Daoy (cell line): ENCODE measurements at regions not wholly inside any gene's neighbourhood (a gene's known extent, or its start where the extent isn't known, plus 50 kb on each side); places are given as distances from the start of the nearest gene placed in this dataset.
"Not testable (repeated sequence)": the region's sequence is repeated elsewhere in the genome, so short reads cannot be mapped to it uniquely, and the experiment has no call there.

Experiments used
- DNase-seq: peaks from one replicate; pipeline ENCODE4 v3.0.0-alpha.2; 2015; ENCODE audit warnings: low read depth

DNA sequence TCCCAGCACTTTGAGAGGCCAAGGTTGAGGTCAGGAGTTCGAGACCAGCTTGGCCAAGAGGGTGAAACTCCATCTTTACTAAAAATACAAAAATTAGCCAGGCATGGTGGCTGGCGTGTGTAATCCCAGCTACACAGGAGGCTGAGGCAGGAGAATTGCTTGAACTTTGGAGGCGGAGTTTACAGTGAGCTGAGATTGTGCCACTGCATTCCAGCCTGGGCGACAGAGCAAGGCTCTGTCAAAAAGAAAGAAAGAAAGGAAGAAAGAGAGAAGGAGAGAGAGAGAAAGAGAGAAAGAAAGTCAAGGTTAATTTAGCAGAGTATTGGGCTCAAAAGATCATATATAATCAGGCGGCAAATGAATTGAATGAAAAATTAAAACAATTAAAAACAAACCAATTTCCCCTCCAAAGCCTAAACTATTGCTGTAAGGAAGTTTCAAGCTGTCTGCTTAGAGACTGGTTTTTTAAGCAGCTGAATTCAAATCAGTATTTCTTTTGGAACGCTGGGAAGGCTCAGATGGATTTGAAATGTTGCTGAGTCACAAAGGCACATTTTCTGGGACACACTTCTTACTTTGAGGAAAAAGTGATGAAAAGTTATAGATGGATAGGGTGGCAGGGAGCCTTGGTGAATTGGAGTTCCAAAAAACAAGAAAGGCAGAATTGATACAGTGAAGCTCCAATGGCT lies 81.3 kb upstream of the BHLHE40 start:
- DNase-seq, result no peak

DNA sequence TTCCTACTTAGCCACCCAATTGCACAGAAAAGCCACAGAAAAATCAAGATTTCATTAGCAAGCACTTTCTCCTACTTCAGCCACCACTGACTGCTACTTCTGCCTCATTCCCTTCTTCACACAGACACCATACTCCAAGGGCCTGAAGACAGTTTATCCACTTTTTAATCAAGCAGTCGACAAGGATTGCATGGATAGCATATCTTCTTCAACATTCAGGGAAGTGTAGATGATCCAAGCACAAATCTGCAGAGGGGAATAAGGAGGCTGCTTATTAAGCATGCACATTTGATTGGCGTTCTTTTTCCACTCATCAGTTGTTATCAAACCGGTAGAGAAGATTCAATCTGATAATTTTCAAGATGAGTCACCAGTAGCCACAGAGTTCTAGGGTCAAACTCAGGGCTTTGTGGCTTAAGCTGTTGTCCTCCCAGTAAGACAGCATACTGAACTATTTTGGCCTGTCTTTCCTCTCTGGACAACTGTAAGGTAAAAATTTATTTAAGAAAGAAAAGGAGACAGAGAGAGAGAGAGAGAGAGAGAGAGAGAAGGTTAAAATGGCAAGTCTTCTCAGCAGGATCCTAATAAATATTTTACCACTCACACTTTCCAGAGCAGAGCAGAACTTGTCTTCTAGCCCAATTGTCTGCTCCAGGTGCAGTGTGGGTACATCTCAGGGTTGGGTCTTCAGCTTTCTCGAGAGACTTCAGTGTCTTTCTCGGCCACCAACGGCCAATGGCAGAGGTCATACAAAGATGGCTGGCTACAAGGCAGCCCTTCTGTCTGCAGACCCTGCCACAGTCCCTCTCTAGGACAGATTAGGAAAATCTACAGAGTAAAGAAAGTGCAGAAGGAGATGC lies 80.6 kb upstream of the BHLHE40 start:
- peak; percentile 8 for DNase-seq

DNA sequence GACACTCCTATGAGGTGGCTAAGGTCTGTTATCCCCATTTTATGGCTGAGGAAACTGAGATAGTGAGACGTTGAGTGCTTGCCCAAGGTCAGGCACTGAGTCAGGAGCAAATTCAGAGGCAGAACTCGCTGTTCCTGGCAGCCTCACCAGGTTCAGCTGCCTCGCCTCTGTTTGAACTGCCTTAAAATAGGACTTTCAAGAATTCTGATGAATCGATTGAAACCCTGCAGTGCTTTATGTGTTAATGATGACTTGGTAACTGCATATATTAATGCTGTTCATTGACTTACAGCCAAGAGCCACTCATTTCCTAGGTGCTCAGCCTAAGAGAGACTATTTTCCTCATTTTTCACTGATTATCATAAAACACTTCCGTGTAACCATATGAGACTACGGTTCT lies 79.5 kb upstream of the BHLHE40 start:
- no peak for DNase-seq

DNA sequence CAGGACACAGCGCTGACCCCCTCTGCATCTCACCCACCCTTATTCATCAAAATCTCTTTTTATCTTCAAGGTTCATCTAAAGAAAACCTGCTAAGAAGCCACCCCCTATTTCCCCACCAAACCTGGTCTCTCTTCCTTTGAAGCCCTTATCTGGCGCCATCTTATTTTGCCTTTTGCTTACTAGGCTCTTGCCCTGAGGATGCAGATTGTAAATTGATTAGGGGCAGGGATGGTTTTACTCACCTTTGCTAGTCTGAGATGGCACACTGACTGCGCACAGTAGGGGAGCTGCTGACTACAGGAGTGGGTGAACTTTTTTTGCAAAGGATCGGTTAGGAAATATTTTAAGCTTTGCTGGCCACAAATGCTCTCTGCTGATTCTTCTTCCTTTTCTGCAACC lies 78.9 kb upstream of the BHLHE40 start:
- no peak for DNase-seq

DNA sequence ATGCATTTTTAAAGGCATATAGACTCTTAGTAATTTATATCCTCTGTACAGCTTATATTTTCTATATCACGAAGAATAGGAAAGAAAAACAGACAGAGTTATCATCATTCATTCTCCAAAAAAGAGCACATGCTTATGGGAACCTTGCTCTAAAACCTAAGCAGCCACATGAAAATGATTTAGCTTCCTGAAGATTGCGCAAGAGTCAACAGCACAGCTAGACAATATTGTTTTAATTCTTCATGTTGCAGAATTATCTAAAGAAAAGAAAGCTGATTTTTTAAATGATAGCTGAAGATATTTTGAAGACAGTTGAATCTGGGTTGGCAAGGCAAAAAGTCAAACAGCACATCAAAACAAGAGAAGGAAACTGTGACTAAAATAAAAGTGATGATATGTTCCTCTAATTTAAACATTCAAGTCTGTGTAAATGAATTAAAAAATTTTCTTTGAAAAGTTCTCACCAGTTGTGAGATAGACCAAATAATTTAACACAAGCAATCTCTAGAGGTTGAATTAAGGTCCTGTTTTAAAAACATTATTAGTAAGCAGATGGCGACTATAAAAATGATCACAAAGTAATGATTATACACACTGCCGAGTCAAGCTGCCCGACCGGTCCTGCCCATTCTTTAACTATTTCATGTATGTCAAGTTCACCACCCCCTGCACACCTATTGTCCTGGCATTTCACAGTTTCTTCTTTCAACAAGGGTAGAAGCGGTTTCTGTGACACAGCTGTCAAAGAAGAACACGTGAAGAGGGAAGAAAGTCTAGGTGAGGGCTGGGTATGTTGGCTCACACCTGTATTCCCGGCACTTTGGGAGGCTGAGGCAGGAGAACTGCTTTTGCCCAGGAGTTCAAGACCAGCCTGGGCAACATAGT lies 74.2 kb upstream of the BHLHE40 start:
- DNase-seq, result no peak

DNA sequence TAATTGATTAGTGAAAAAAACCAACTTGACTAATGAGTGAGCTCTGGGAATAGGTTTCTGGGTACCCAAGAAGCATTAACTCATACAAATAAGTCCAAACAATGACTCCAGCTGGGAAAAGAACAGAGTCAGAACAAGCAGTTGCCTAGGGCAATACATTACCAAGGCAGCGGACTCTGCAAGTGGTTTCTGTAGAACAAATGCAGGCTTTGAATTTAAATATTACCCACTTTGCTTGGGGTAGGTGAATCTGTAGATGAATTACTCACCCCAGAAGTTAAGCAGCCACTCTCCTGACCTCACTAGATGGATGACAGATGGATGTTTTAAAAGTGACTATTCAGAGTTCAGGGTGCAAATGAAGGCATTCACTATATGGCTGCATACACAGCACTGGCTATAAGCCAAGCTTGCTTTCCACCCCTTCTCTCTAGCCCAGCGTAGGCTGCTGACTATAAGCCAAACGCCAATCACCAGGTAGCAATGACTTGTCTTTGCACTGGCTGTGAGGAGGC lies 73.1 kb upstream of the BHLHE40 start:
- DNase-seq, result peak; percentile 62

DNA sequence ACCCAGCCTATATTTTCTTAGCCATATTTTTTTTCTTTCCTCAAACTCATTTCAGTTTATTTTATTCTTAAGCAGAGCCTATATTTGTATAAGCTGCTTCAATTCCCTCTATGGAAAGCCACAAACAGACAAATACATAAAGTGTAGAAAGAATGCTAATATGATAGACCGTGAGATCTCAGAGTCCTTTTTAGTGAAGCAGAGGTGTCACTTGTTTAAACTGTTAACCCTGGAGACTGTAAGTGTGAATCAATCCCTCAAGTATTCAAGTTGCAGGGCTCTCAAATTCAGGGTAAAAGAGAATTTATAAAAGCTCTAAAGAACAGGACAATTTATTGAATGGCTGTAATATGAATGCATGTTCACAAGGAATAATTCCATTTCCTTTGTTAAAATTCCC lies 72.2 kb upstream of the BHLHE40 start:
- DNase-seq, result no peak

DNA sequence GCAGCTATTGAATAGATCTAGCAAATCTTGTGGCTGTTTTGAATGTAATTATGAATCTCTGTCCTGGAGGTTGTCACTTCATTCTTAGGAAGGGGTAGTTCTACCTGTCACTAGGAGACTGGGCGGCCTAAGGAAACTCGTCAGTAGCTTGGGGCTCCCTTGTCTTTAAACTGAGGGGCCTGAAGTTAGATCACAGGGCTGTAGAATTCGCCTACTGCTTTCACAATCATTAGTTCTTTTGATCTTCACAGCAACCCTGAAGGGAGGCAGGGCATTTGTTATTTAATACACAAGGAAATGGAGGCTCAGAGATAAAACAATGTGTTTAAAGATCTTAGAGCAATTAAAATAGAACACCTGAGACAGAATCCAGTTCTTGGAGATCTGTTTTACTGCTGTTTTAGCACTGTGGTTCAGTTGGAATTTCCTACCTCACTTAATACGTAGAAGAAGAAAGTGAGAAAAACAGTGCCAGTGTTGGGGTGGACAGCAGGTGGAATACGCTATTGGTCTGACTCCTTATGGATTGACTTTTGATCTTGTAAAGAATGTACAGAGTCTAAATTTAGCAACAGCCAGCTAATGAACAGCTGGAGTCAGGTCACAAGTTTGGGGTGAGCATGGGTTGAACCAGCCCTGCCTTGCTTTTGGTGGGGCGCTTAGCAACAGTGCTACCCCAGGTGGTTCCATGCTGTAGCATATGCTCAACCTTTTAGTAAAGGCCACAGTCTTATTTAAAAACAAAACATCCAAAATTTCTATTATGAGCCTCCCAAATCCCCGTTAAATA lies 71.4 kb upstream of the BHLHE40 start:
- no peak for DNase-seq

DNA sequence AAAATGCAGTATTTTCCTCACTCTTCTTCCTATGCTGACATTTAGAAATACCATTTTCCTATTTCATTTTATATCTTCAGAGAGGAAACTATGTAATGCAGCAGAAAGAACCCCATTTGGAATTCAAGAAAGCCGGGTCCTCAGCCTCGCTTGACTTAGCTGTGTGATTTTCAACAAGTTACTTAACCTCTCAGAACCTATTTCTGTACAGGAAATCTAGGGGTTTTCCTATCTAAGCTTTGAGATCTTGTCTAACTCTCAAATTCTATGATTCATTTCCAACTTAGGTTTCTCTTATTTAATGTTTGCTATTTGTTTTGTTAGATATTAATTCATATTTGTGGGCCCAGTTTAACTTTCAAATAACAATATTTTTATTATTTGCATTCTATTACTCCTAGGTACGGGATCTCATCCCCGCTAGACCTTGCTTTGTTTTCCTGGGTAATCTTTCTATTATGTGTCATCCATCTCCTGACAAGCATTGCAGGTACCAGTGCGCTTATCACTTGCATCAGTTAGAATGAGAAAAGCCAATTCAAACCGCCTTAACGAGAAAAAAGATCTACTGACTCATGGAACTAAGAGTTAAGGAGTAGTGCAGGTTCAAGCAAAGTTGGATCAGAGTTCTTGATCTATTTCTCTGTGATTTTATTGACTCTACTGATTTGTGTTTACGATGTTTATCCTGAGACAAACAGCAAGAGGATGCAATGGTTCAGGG lies 70.6 kb upstream of the BHLHE40 start:
- DNase-seq, result no peak

DNA sequence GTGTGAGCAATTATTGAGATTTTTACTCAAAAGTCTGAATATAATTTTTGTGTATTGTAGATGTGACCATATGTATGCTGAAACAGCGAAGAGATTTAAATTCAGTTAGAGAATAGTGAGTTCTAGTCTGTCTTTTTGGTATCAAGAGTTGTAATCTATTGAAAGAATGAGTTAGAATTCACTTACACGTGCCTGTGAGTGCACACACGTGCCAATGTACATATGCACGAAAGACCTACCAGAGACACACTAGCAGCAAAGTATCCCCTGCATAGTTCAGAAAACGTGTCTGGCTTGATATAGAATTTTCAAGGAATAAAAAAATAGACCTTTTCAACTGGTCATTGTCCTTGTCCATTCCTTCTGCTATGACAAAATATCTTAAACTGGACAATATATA lies 64.8 kb upstream of the BHLHE40 start:
- no peak for DNase-seq

DNA sequence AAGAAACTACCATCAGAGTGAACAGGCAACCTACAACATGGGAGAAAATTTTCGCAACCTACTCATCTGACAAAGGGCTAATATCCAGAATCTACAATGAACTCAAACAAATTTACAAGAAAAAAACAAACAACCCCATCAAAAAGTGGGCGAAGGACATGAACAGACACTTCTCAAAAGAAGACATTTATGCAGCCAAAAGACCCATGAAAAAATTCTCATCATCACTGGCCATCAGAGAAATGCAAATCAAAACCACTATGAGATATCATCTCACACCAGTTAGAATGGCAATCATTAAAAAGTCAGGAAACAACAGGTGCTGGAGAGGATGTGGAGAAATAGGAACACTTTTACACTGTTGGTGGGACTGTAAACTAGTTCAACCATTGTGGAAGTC lies 57.6 kb upstream of the BHLHE40 start:
- DNase-seq, result not testable (repeated sequence)

DNA sequence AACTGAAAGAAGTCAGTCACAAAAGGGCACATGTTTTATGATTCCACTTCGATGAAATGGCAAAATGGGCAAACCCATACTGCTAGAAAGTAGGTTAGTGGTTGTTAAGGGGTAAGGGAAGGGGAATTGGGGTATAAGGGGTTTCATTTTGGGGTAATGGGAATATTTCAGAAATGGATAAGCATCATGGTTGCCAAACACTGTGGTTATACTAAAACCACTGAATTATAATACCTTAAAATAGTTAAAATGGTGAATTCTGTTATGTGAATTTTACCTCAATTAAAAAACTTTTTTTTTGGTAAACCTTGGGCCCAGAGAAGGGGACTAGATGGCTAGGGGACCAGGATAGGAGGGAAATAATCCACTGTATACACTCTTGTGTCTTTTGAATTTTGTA lies 52.3 kb upstream of the BHLHE40 start:
- DNase-seq, result no peak

DNA sequence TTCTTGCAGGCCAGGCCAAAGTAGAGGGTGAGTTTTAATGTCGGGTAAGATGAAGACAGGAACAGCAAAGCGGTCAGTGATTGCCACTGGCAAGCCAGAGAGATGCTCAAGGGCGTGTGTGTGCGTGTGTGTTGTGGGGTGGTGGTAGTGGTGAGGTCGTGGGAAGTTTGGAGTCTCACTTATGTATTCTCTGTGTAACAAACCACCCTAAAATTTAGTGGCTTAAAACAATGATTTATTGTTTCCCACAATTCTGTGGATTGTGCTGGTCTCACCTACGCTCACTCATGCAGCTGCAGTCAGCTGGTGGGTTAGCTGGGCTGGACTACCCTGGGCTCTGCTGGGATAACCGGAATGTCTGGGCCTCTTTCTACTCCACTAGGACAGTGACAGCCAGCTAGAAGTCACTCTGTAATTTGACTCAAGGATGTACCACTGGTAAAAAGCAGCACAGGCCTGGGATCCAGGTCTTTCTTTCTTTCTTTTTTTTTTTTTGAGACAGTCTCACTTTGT lies 50.9 kb upstream of the BHLHE40 start:
- no peak for DNase-seq
